ENCODE measurements at regions not wholly inside any gene's neighbourhood (a gene's known extent, or its start where the extent isn't known, plus 50 kb on each side); places are given as distances from the start of the nearest gene placed in this dataset.

DNA sequence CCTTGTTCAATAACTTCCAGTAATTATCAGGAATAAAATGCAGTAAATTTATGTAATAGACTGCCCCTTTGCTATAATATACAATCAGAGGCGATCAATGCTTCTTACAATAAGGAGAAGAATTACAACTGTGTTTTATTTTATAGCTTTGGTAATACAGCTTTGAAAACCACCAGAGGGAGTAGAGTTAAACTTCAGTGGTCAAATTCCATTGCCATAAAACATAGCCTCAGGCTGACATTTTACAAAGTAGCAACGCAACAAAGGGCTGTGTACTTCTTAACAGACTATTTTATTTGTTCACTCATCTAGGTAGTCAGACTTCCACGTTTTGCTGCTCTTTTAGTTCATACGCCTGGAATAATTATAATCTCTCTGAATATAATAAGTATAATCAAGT is 58.5 kb downstream of the TEX13C start:
- TF ChIP-seq, protein P1, sequence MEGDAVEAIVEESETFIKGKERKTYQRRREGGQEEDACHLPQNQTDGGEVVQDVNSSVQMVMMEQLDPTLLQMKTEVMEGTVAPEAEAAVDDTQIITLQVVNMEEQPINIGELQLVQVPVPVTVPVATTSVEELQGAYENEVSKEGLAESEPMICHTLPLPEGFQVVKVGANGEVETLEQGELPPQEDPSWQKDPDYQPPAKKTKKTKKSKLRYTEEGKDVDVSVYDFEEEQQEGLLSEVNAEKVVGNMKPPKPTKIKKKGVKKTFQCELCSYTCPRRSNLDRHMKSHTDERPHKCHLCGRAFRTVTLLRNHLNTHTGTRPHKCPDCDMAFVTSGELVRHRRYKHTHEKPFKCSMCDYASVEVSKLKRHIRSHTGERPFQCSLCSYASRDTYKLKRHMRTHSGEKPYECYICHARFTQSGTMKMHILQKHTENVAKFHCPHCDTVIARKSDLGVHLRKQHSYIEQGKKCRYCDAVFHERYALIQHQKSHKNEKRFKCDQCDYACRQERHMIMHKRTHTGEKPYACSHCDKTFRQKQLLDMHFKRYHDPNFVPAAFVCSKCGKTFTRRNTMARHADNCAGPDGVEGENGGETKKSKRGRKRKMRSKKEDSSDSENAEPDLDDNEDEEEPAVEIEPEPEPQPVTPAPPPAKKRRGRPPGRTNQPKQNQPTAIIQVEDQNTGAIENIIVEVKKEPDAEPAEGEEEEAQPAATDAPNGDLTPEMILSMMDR (conservative IDR thresholded peaks at IDR 0.05; ENCODE audit: low read depth, low read length) = no peak
- DNase-seq (ENCODE audit: low read depth) = no peak

DNA sequence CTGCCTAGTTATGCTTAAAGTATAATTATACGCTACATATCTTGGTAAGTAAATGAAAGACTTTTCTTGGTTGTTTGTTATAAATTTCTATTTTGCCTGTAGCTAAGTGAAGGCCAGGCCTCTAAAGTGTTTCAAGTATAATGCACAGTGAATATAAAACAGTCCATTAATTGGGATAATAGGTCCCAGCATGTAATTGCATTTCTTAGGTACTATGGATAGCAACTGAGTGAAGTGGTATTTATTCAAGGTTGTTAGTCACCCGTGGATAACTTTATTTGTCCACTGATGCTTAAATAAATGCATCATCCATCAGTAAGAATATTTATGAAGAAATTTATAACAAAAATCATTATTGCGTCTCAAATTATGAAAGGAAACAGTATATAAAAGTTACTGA is 59.1 kb downstream of the TEX13C start:
- TF ChIP-seq, protein P1 (conservative IDR thresholded peaks at IDR 0.05; ENCODE audit: low read depth, low read length) = no peak
- H3K4me3 ChIP-seq (ENCODE audit: low read length) = no peak overlapping the region
- no peak for DNase-seq (ENCODE audit: low read depth)

More for the DNA sequence above, 58.5 kb downstream of the TEX13C start:
- no peak overlapping the region for H3K4me3 ChIP-seq (ENCODE audit: low read length)

DNA sequence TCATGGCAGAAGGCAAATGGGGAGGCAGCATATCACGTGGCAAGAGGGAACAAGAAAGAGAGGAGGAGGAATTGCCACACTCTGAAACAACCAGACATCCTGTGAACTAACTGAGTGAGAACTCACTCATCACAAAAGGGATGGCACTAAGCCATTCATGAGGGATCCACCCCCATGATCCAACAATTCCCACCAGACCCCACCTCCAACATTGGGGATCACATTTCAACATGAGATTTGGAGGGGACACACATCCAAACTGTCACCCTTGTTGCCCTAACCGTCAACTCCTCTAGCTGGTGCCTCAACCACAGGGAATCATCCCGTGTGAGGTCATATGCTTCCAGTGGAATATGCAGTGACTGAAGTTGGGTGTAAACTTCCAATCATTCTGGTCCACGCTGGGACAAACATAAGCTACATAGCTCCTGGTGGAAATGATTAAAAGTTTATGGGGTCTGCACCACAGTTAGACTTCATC is 62.5 kb downstream of the TEX13C start:
- no peak overlapping the region for H3K4me3 ChIP-seq (ENCODE audit: low read length)
- TF ChIP-seq, protein P1 (conservative IDR thresholded peaks at IDR 0.05; ENCODE audit: low read depth, low read length) = no peak
- DNase-seq (ENCODE audit: low read depth) = no peak

DNA sequence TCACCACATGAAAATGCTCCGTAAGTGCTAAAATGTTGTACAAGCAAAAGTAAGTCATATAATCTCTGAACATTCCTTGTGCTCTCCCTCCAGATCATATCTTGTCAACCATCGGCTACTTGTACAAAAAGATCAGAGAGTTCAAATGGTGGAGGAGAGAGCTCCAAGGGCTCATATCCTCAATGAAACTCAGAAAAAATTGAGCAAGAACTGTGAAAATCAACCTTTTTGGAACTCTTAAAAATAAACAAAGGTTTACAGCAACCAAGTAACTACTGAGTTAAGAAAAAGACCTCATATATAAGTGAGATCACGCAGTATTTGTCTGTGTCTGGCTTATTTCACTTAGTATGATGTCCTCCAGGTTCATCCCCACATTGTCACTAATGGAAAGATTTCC is 63.2 kb downstream of the TEX13C start:
- no peak overlapping the region for H3K4me3 ChIP-seq (ENCODE audit: low read length)
- TF ChIP-seq, protein P1 (conservative IDR thresholded peaks at IDR 0.05; ENCODE audit: low read depth, low read length) = no peak
- no peak for DNase-seq (ENCODE audit: low read depth)

DNA sequence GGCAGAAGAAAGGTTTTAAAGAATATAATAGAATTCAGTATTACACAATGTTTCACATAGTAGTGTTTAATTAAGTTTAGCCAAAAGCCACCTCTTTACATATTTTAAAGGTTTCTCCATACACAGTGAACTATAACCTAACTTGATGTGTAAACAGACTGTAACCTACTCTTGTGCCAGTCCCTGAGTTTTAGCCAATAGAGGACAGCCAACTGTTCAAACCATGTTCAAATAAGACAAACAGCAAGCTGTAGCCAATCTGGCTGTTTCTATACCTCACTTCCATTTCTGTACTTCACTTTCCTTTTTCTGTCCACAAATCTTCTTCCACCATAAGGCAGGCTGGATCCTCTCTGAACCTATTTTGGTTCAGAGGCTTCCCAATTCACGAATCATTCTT is 65.2 kb downstream of the TEX13C start:
- TF ChIP-seq, protein P1 (conservative IDR thresholded peaks at IDR 0.05; ENCODE audit: low read depth, low read length) = no peak
- no peak overlapping the region for H3K4me3 ChIP-seq (ENCODE audit: low read length)
- DNase-seq (ENCODE audit: low read depth) = no peak

DNA sequence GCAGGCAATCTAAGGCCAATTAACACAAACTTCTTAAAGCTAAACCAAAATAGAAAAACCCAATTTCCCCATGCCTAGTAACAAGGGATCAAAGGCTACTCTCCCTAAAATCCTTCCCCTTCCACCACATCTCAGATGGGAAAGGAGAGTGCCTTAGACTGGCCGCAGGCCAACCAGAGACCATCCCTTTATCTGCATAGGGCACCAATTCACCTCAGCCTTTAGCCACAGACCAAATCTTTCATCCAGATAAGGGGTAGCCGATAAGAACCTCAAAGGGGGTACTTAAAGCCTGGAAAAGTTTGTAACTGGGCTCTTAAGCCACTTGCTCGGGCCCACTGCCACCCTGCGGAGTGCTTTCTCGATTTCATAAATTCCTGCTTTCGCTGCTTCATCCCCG is 68.3 kb downstream of the TEX13C start:
- DNase-seq (ENCODE audit: low read depth) = no peak
- H3K4me3 ChIP-seq (ENCODE audit: low read length) = no peak overlapping the region
- TF ChIP-seq, protein P1 (conservative IDR thresholded peaks at IDR 0.05; ENCODE audit: low read depth, low read length) = no peak

DNA sequence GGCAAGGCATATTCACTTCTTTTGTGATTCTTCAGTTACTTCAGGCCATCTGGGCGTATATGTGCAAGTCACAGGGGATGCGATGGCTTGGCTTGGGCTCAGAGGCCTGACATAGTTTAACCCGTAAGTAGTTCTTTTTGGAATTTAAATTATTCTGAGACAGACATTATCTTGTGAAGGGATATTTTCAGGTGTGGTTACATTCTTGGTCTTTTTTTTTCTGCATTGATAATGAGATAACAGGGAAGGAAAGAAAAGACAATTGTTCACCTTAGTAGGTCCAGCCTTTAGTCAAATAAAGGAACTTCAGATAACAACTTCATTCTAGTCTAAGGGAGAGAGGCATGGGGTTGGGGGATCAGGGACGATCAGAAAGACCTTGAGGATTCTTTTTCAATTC is 74.8 kb downstream of the TEX13C start:
- H3K4me3 ChIP-seq (ENCODE audit: low read length) = no peak overlapping the region
- no peak for DNase-seq (ENCODE audit: low read depth)
- TF ChIP-seq, protein P1 (conservative IDR thresholded peaks at IDR 0.05; ENCODE audit: low read depth, low read length) = no peak

All from retinal pigment epithelial cell (primary cell).